GM19025 (cell line): ENCODE measurements at regions not wholly inside any gene's neighbourhood (a gene's known extent, or its start where the extent isn't known, plus 50 kb on each side); places are given as distances from the start of the nearest gene placed in this dataset.
A peak's percentile ranks its signal among the peaks of the same experiment; 100 is the strongest.
"Not testable (repeated sequence)": the region's sequence is repeated elsewhere in the genome, so short reads cannot be mapped to it uniquely, and the experiment has no call there.

Source experiments
- ATAC-seq: cut with Tn5 transposase; IDR thresholded peaks from one replicate; pipeline ENCODE4 v1.9.1; 2021; ENCODE audit warnings: mild to moderate bottlenecking, low read depth, moderate library complexity; ENCODE audit not compliant: unreplicated experiment

DNA sequence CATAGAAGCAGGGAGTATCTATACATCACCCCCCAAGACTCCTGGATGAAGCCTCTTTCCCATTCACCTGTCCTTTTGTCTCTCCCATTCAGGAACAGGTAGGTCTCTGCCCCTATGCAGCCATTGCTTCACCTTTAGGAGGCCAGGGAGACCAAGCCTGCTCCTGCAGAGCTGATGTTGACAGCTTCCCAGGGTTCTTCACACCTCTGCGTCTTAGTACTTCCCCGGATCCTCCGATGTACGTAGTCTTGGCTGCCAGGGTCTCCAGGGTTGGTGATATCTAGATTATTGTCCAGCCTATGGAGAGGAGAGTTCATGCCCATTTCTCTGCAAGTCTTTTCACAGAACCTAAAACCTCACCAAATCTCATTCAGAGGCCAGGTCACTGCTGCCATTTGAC, 365.7 kb upstream of the KLF6 start:
- no peak for ATAC-seq

DNA sequence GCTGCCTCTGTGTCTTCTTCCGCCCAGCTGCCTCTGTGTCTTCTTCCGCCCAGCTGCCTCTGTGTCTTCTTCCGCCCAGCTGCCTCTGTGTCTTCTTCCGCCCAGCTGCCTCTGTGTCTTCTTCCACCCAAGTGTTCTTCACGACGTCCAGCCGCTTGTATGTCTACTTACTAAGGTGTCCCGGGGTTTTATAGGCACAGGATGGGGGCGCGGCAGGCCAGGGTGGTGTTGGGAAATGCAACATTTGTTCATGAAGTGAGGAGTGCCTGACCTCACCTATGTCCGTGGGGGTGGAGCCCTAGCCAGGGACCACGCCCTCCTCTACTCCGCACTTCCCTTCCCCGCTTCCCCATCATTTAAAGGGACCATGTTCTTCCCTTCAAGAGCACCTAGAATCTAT, 364.5 kb upstream of the KLF6 start:
- not testable (repeated sequence) for ATAC-seq

DNA sequence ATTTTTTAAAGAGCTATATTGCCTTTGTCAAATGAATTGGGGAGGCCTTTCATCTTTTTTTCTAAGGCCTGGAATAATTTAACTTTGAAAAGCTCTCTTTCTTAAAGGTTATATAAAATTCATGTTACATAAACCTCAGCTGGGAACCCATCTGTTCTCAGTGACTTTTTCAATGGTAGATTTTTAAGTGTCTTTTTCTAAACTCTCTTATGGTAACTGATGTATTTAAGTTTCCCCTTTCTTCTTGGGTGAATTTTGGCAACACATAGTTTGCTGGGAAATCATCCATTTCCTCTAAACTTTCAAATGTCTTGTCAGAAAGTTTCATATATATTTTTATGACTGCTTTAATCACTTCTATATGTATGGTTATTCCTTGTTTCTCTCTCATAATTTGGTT, 362.2 kb upstream of the KLF6 start:
- no peak for ATAC-seq

DNA sequence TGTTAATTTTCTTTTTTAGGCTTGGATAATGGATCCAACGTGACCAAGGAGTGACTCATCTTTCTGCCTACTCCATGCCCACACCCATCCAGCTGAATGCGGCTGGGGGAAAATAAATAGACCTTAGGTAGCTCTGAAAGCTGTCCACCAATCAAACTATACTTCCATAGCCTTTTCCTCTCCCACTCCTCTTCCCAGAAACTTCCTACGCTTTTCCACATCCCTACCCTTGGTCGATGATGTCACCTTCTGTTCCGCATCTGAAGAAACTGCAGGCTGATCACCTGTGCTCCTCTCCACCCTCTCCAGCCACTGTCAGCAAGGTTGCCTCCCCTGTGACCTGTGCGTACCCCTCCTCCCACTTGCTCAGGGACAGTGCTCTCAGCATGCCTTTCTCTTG, 359.8 kb upstream of the KLF6 start:
- no peak for ATAC-seq

DNA sequence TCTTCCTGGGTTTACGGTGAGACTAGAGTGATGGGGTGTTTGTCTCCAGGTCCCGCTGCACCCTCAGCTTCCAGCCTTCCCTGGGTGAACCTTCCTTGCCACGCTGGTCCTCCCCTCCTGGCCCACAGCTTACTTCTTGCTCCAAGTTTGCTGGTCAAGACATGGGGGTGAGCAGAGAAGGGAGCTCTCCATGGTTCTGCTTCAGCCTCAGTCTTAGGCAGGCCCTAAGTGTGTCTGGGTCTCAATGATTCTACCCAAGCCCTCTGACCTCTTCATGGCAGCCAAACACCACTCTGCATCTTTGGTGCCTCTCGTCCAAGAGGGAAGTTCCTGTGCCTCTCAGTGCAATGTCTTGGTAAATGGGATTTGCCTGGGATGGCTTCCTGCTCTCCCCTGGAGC, 356.5 kb upstream of the KLF6 start:
- ATAC-seq: no peak

DNA sequence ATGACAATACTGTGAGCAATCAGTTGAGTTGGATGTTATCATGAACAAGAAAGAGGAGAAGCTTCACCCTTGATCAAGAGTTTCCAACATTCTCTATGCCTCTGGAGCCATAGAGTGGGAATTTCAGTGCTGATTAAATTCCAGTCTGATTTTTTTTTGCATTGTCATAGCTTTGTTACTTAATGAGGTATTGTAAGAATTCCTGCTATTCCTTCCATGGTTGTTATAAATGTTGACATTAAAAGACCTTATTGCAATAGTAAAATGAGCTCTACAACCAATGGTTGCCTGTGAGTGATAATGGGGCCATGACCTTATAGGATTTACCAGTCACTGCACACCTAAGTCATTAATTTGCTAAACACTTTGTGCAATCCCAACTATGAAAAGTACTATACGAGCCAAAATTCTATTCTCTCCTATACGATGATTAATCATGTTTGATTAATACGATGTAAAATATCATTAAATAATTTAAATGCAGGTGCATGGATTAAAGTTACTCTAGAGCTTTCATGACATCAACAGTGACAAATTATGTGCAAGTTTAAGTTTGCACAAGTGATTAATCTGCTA, 353.2 kb upstream of the KLF6 start:
- ATAC-seq: no peak

DNA sequence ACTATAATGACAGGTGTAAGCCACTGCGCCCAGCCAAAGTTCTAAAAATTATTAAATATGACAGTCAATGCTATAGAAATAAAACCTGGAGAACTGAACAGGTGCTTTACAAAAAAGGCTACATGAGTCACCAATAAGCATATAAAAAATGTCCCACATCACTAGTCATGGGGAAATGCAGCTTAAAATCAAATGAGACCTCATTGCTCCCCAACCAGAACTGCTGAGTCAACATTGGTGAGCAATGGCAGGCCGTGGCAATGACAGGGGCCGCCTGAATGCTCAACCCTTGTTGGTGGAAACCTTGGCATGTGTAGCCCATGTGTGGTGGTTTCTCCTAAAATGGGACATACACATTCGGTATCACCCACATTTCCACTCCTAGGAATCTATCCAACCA, 352.3 kb upstream of the KLF6 start:
- no peak for ATAC-seq

DNA sequence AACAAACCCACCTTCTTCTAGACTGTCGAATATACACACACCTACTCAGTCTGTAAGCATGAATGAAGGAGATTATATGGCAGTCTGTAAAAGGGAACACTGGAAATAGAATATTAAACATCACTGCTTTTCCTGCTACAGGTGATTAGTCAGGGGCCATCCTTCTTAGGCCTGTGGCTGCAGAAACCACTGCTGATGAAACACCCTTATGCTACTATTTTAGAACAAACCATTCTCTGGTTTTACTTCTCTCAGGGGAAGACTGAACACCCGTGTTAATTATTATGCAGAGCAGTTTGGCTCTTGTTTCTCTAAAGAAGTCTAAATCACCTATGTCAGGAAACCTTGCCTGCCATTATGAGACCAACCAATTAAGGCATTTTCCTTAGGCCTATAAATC, 351.1 kb upstream of the KLF6 start:
- peak; percentile 88 for ATAC-seq

DNA sequence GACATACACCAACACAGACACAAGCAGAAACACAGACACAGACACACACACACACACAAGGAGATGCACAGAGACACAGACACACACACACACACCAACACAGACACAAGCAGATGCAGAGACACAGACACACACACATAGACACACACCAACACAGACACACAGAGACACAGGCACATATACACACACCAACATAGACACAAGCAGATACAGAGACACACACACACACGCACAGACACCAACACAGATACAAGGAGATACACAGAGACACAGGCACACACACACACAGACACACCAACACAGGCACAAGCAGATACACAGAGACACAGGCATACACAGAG, 347.2 kb upstream of the KLF6 start:
- no peak for ATAC-seq

DNA sequence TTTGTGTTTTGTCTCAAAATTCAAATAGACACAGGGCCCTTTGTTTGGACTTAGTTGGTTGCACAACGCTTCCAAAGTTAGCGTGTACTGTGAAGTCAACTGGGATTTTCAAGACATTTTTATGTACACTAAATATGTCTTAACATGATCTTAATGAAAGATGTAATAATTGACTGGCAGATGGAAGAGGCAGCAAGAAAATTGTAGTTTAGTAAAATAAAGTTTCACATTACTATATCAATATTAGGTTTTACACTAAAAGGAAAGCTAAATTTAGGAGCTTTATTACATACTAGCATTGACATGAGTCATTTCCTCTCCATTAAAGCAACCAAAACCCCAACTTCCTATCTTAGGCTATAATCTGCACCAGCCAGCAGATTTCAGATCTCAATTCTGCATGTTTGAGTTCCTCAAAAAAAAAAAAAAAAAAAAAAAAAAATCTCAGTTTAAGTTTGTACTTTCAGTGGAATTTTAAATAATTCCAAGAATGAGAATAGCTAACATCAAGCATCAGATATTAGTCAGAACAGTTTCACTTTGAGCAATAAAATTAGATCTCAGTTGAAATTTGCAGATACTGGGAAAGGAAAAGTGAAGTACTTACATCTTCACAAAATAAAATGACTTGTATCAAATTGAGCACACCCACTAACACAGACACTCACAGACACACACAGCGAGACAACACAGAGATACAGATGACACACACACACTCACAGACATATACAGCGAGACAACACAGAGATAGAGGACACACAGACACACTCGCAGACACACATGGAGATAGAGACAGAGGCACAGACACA, 346.6 kb upstream of the KLF6 start:
- peak; percentile 54 for ATAC-seq

DNA sequence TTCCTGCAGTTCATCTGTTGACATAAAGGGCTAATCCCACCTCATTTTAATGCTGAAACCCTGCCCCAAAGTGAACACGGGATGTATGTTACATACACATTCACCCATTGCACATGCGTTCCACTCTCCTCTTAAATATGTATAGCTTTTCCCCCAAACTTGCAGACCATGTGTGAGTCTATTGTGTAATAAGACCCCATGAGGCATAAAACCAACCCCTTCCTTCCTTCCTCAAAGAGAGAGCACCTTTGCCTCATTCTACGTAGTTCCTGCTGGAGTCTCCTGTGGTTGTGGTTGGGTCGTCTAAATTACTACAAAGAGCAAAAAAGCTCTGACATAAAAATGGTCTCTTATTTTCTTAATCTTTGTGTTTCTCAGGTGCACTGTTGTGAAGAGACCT, 345.7 kb upstream of the KLF6 start:
- ATAC-seq: no peak

DNA sequence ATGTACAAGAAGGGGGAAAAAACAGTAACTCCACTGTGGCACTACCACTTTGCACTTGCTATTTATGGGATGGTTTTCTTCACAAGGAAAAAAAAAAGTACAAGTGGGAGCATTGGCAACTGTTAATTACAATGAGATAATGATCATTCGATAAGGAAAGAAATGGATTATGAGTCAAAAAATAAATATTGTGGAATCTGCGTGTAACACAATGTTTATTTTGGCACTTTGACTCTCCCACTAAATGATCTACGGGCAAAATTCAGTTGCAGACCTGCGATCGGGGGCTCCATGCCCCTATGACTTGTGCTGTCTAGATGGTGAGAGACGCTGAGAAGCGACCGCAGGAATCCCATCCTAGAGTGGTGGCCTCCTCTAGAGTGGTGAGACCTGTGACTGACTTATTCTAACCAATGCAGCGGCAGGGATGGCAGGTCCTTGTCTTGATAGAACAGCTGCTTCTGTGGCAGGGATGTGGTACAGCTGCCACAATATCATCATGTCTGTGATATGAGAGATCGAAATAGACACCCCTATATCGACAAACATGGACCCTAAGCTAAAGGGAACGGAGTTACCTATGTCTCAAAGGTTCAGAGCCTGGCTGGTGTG, 345.0 kb upstream of the KLF6 start:
- no peak for ATAC-seq

DNA sequence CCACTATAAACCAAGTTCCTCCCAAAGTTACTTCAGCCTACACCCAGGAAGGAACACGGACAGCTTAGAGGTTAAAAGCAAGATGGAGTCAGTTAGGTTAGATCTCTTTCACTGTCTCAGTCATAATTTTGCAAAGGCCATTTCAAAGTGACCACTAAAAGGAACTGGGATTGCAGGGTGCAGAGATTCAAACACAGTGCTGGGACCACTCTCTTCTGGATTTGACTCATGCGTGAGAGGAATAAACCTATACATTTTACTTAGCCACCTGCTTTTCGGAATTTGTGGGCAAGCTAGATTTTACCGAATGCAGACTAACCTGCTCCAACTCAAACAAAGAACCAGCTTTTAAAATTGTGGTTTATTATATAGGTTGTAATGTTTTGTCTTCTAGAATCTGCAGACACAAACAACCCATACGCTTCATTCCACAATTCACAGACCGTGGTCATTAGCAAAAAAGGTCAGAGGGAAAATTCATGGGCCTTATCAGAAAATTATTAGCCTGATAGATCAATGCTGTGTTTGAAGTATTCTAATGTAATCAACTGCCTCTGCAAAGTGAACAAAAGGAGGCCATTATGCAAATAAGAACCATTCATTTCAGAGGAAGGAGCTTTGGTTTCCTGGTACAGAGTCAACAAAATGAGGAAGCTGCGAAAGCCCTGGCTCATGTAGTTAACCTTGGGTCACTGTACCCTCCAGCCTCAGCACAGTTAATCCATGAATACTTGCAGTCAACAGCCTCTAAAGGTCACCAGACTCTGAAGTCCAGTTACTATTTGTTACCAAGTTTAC, 342.7 kb upstream of the KLF6 start:
- ATAC-seq: peak; percentile 29

DNA sequence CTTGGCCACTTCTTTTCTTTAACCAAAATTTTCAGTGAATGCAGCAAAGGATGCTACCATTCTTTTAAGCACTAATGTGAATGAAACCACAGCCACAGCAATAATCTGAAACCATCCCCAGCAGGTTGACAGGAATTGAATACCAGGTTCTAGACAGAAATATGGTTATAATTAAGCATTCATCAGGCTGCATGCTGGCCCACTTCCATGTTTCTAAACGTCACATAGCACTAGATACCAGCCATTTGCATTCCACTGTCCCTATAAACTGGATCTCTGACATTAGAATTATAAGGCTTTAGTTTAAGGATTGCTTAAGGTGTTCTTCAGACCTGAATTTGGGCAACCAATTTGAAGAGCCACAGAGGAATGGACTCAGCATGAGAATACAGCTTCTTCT, 340.8 kb upstream of the KLF6 start:
- ATAC-seq: no peak

DNA sequence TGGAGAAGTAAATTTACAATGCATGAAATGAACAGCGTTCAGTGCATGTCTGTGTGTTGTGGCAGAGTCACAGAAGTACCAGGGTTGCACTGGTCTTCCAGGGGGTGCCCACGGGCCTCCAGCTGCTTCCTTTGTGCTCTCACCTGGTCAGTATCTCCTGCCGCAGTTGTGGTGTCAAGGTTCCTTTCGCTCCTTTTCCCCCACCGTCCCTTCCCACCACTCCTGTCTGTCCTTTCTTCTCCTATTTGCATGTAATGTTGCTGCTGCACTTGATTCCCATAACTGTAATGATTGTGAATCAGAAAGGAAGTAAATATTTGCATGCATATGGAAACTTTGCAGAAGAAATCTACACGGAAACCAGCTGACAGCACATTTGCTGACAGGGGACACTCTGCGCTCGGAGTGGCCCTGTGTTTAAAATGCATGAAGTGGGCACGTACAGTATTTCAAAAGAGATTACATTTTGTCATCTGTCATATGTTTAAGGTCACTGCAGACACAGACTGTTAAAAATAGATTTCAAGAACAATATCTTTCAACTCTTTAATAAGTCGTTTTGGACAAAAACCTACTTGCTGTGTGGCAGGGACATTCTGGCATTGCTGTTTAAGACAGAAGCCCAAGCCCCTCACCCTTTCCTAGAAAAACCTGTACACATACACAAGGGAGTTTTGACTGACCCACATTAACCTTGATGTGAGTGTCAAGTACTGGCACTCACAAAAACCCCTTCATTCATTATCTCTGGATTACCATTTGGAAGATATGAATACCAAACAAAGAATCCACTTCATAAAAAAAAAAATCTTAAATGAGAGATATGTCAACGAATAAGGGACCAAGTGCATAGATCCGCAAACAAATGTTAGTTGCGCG, 336.7 kb upstream of the KLF6 start:
- no peak for ATAC-seq

DNA sequence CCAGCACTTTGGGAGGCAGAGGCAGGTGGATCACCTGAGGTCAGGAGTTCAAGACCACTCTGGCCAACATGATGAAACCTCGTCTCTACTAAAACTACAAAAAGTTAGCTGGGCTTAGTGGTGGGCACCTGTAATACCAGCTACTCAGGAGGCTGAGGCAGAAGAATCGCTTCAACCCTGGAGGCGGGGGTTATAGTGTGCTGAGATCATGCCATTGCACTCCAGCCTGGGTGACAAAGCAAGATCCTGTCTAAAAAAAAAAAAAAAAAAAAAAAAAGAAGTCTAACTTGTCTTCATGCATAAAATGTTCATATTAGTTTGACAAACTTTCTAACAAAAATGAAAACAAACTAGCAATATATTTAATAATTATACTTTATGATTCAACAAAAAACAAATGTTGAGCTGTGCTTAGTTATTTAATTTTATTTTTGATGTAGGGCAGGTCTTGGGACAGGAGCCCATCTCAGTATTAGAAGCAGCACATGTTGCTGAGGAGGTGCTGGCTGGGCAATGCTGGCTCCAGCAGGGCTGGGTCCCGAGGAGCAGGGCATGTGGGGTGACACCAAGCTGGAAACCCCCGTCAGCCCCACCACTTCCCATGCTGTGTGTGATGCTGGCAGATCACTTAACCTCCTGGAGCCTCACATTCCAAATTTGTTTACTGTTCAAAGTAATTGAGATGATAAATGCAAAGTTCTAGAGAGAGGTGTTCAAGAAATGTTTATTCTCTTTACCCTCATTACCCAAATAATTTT, 335.3 kb upstream of the KLF6 start:
- no peak for ATAC-seq

DNA sequence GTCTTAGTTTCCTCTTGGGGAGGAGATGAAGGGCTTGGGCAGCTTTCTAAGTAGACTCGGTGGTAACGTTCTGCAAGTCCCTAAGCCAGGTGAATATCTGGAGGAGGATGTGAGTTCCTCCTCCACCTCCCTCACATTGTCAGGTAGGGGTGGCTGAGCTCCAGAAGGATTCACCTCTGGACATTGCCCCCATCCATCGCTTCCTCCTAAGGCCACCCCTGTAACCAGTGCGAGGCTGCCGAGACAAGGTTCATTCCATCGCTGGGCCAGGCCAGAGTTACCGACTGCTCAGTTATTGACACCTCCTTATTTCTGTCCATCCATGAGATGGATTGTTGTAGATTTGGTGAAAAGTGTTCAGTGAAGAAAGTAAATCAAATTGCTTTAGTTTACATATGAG, 334.1 kb upstream of the KLF6 start:
- no peak for ATAC-seq

DNA sequence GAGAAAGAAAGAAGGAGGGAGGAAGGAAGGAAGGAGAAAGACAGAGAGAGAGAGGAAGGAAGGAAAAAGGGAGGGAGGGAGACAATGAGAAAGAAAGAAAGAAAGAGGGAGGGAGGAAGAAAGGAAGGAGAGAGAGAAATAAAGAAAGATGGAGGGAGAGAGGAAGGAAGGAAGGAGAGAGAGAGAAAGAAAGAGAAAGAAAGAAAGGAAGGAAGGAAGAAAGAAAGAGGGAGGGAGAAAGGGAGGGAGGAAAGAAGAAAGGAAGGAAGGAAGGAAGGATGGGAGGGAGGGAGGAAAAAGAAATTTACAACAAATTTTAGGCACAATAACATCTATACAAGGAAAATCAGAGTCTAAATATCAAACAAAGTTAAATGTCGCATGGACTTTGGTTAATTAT, 332.6 kb upstream of the KLF6 start:
- no peak for ATAC-seq

DNA sequence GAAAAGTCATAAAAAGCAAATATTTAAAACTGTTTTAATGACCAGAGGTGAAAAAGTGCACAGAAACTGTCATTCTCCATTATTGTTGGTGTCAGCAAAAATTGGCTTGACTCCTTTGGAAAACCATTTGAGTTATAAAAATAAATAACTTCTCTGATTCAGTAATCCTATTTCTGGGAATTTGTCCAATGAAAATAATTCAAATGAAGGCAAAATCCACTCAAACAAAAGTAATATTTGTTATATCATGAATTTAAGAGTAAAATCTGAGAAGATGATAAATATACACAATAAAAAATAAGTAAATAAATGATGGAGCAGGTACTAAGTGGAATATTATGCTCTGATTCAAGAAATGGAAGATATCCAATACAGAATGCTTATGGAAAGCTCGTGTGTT, 326.6 kb upstream of the KLF6 start:
- ATAC-seq: no peak

DNA sequence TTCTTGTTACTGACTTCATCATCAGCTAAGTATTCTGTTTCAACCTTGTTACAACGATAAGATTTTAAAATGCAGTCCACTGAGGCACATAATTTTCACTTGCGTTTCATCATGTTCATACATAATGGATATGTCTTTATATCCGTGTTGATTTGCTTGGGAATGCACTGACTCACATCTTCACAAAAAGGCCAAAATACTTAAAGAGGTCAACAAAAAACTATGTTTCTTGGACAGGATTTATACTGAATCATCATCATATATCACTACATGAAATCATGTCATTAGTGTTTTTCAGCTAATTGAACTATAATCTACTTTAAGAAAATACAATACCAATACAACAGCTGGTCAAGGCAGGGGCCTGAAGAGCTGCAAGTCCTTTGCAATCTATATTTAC, 324.5 kb upstream of the KLF6 start:
- ATAC-seq: no peak
